HG03066 (cell line): ENCODE measurements at regions not wholly inside any gene's neighbourhood (a gene's known extent, or its start where the extent isn't known, plus 50 kb on each side); places are given as distances from the start of the nearest gene placed in this dataset.

ENCODE experiments used
- ATAC-seq: cut with Tn5 transposase; IDR thresholded peaks from one replicate; pipeline ENCODE4 v1.9.1; 2021; ENCODE audit warnings: low read depth; ENCODE audit not compliant: unreplicated experiment

- ATAC-seq = no peak
These were observed 376.4 kb upstream of the RGMB start for GRCh38 chr5:98397081-98397480.

- ATAC-seq = no peak
These were observed 375.0 kb upstream of the RGMB start for GRCh38 chr5:98398465-98398864.

- no peak for ATAC-seq
These were observed 371.8 kb upstream of the RGMB start for GRCh38 chr5:98401656-98402055.

- ATAC-seq = no peak
These were observed 371.3 kb upstream of the RGMB start for GRCh38 chr5:98402130-98402529.

- no peak for ATAC-seq
These were observed 370.3 kb upstream of the RGMB start for GRCh38 chr5:98403131-98403530.

- no peak for ATAC-seq
These were observed 358.5 kb upstream of the RGMB start for GRCh38 chr5:98414938-98415337.

- ATAC-seq = no peak
These were observed 357.8 kb upstream of the RGMB start for GRCh38 chr5:98415663-98416062.

- ATAC-seq = no peak
These were observed 356.9 kb upstream of the RGMB start for GRCh38 chr5:98416541-98416940.

- ATAC-seq = no peak
These were observed 353.6 kb upstream of the RGMB start for GRCh38 chr5:98419825-98420224.

GRCh38 chr5:98424681-98425450 is 348.6 kb upstream of the RGMB start:
- no peak for ATAC-seq

GRCh38 chr5:98425640-98426039 is 347.8 kb upstream of the RGMB start:
- ATAC-seq = no peak

GRCh38 chr5:98428806-98429205 is 344.7 kb upstream of the RGMB start:
- peak; percentile 56 for ATAC-seq

- ATAC-seq = no peak
These were observed 341.1 kb upstream of the RGMB start for GRCh38 chr5:98432378-98432777.

GRCh38 chr5:98433022-98433421 is 340.4 kb upstream of the RGMB start:
- ATAC-seq = no peak

GRCh38 chr5:98433673-98434072 is 339.8 kb upstream of the RGMB start:
- ATAC-seq = no peak

GRCh38 chr5:98436667-98437066 is 336.8 kb upstream of the RGMB start:
- no peak for ATAC-seq

GRCh38 chr5:98442448-98442847 is 331.0 kb upstream of the RGMB start:
- ATAC-seq = no peak

- no peak for ATAC-seq
These were observed 329.6 kb upstream of the RGMB start for GRCh38 chr5:98443881-98444280.

GRCh38 chr5:98453296-98453695 is 320.2 kb upstream of the RGMB start:
- ATAC-seq = no peak

GRCh38 chr5:98454407-98454806 is 319.1 kb upstream of the RGMB start:
- no peak for ATAC-seq

GRCh38 chr5:98454904-98455303 is 318.6 kb upstream of the RGMB start:
- no peak for ATAC-seq

- ATAC-seq = no peak
These were observed 317.8 kb upstream of the RGMB start for GRCh38 chr5:98455665-98456064.

- ATAC-seq = no peak
These were observed 315.5 kb upstream of the RGMB start for GRCh38 chr5:98458004-98458403.
